ENCODE measurements at regions not wholly inside any gene's neighbourhood (a gene's known extent, or its start where the extent isn't known, plus 50 kb on each side); places are given as distances from the start of the nearest gene placed in this dataset.
"Not testable (repeated sequence)": the region's sequence is repeated elsewhere in the genome, so short reads cannot be mapped to it uniquely, and the experiment has no call there.

DNA sequence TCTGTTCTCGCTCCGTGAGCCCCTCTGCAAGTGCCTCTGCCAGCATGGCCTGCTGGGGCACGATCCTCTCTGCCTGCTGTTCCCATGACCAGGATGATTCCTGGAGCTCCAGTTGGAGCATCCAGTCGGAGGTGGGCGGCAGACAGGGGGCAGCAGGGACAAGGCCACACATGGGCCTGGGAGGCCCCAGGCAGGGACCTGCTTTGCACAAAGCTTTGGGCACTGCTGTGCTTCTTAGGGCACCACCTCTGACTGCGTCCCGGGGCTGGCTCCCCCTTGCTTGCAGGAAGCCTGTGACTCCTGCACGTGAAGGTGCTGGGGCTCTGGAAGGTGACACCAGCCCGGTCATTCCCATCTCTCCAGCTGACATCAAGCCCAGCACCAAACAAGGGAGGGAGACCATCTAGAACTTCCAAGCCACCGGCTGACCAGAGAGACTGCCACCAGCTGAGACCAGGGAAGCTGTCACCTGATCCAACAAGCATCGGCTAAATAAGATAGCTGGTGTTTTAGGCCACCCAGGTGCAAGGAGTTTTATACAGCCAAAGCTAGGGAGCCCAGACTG is 174.8 kb upstream of the FOXD4L5 start:
- Histone ChIP-seq H3K36me3 (ENCODE audit: insufficient read depth, low read length) (no peaks in the 10 kb centered on the region), H3K9me3 (ENCODE audit: low read depth, low read length) (no peaks in the 10 kb centered on the region), H3K4me3 (no peak overlapping the region), H3K27ac (no peak overlapping the region), H3K9ac (ENCODE audit: insufficient read length) (no peak overlapping the region)
- TF ChIP-seq POLR2AphosphoS5 (IDR thresholded peaks at IDR 0.05; ENCODE audit: borderline replicate concordance, low read depth, low read length) (no peak), FOXP2 (optimal IDR thresholded peaks at IDR 0.05; ENCODE audit: control extremely low read depth, extremely low read length, insufficient read depth) (no peak), EZH2 (IDR thresholded peaks at IDR 0.05) (no peak)
- no peak for DNase-seq (ENCODE audit: low read depth, low spot score)

GRCh38 chr9:65458992-65459391 is 174.0 kb upstream of the FOXD4L5 start:
- DNase-seq (ENCODE audit: low read depth, low spot score) = no peak
- TF ChIP-seq EZH2 (IDR thresholded peaks at IDR 0.05) (no peak), FOXP2 (optimal IDR thresholded peaks at IDR 0.05; ENCODE audit: control extremely low read depth, extremely low read length, insufficient read depth) (no peak)
- no peaks in the 10 kb centered on the region for H3K36me3 ChIP-seq (ENCODE audit: insufficient read depth, low read length)
- H3K4me3 ChIP-seq = no peak overlapping the region
- H3K27ac ChIP-seq = no peak overlapping the region
- no peaks in the 10 kb centered on the region for H3K9me3 ChIP-seq (ENCODE audit: low read depth, low read length)
- no peak overlapping the region for H3K9ac ChIP-seq (ENCODE audit: insufficient read length)

GRCh38 chr9:65458465-65458864 is 173.5 kb upstream of the FOXD4L5 start:
- Histone ChIP-seq H3K36me3 (ENCODE audit: insufficient read depth, low read length) (no peaks in the 10 kb centered on the region), H3K4me3 (no peak overlapping the region), H3K9me3 (ENCODE audit: low read depth, low read length) (no peaks in the 10 kb centered on the region), H3K9ac (ENCODE audit: insufficient read length) (no peak overlapping the region), H3K27ac (no peak overlapping the region)
- no peak for DNase-seq (ENCODE audit: low read depth, low spot score)
- no peak for TF ChIP-seq EZH2 (IDR thresholded peaks at IDR 0.05)
- no peak for TF ChIP-seq POLR2AphosphoS5 (IDR thresholded peaks at IDR 0.05; ENCODE audit: borderline replicate concordance, low read depth, low read length)
- no peak for TF ChIP-seq FOXP2 (optimal IDR thresholded peaks at IDR 0.05; ENCODE audit: control extremely low read depth, extremely low read length, insufficient read depth)

- not testable (repeated sequence) for H3K9me3 ChIP-seq (ENCODE audit: low read depth, low read length)
Observed at GRCh38 chr9:65456991-65457390, 172.0 kb upstream of the FOXD4L5 start.

DNA sequence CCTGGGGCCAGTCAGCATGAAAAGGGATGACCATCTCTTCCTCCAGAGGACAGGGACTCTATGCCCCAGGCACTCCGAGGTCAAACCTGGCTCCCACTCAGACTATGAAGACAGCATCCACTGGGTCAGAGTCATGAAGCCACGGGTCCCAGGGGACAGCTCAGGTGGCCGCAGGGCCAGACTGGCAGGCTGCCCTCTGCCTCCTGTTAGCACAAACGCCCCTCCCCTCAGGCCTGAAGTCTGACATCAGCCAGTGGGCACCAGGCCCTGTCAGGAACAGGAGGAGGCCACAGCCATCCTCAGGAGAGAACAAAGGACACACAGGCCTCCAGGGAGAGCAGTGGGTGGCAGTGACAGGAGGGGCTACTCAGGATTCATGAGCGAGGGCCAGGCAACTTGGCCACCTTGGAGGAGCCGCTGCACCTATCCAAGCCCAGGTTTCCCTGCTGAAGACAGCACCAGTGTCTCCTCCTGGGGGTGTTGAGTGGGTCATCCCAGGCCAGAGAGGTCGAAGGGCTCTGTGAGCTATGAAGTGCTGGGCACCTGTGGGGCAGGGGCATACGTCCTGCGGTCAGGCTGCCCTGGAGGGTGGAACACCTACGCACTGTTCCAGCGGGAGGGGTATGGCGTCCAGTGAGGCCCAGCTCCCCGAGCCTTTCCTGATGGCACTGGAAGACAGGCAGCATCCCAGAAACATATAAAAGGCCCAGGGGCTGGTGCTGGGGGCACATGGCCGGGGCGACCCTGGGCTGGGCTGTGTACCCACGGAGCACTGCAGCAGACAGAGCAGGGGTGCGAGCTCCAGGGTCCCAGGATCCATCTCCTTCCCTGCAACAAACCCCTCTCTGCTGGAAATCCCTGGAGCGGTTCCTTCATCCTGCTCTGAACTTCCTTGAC is 171.0 kb upstream of the FOXD4L5 start:
- DNase-seq (ENCODE audit: low read depth, low spot score); H3K27ac ChIP-seq; H3K4me3 ChIP-seq; H3K9me3 ChIP-seq (ENCODE audit: low read depth, low read length); H3K36me3 ChIP-seq (ENCODE audit: insufficient read depth, low read length); H3K9ac ChIP-seq (ENCODE audit: insufficient read length): not testable (repeated sequence)

More at GRCh38 chr9:65456991-65457390, 172.0 kb upstream of the FOXD4L5 start:
- H3K36me3 ChIP-seq (ENCODE audit: insufficient read depth, low read length); H3K4me3 ChIP-seq; DNase-seq (ENCODE audit: low read depth, low spot score); H3K27ac ChIP-seq; H3K9ac ChIP-seq (ENCODE audit: insufficient read length): not testable (repeated sequence)

GRCh38 chr9:65455136-65455535 is 170.1 kb upstream of the FOXD4L5 start:
- not testable (repeated sequence) for DNase-seq (ENCODE audit: low read depth, low spot score); H3K9ac ChIP-seq (ENCODE audit: insufficient read length); H3K27ac ChIP-seq; H3K4me3 ChIP-seq; H3K9me3 ChIP-seq (ENCODE audit: low read depth, low read length); H3K36me3 ChIP-seq (ENCODE audit: insufficient read depth, low read length)

- H3K9me3 ChIP-seq (ENCODE audit: low read depth, low read length); H3K9ac ChIP-seq (ENCODE audit: insufficient read length); H3K4me3 ChIP-seq; H3K27ac ChIP-seq; H3K36me3 ChIP-seq (ENCODE audit: insufficient read depth, low read length); DNase-seq (ENCODE audit: low read depth, low spot score): not testable (repeated sequence)
Observed at GRCh38 chr9:65454666-65455065, 169.7 kb upstream of the FOXD4L5 start.

DNA sequence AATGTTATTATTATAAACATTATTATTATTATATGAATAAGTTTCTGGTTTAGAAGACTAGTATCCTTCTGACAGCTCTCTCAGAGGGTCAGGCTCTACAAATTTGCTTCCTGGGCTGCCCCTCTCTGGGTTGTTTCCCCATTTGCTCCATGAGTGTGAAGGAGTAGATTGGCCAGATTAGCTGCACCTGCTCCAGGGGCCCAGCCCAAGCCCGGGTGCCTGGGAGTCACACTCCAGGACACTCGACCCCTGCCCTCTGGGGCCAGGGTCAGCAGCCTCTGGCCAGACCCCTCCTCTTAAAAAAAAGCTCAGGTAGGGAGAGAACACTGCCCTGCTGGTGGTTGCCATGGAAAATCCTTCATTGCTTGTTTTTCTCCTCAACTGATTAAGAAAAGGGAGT is 169.0 kb upstream of the FOXD4L5 start:
- not testable (repeated sequence) for DNase-seq (ENCODE audit: low read depth, low spot score); H3K9ac ChIP-seq (ENCODE audit: insufficient read length); H3K27ac ChIP-seq; H3K4me3 ChIP-seq; H3K9me3 ChIP-seq (ENCODE audit: low read depth, low read length); H3K36me3 ChIP-seq (ENCODE audit: insufficient read depth, low read length)

GRCh38 chr9:65449886-65450610 is 165.0 kb upstream of the FOXD4L5 start:
- H3K4me3 ChIP-seq; H3K27ac ChIP-seq; H3K9me3 ChIP-seq (ENCODE audit: low read depth, low read length); H3K36me3 ChIP-seq (ENCODE audit: insufficient read depth, low read length); H3K9ac ChIP-seq (ENCODE audit: insufficient read length); DNase-seq (ENCODE audit: low read depth, low spot score): not testable (repeated sequence)
